Prostate gland (tissue), 2 donors: ENCODE measurements at regions not wholly inside any gene's neighbourhood (a gene's known extent, or its start where the extent isn't known, plus 50 kb on each side); places are given as distances from the start of the nearest gene placed in this dataset.

ENCODE experiments used
- DNase-seq: peaks from one replicate; pipeline ENCODE4 v3.0.0-alpha.2; 2019; ENCODE audit warnings: low spot score
- H3K27ac ChIP-seq, 2 donors: fragments of 200-600 bp; sonication (generic); 2 replicates each; pipeline ENCODE4 v1.5.1; 2017 to 2019
- H3K27me3 ChIP-seq: fragments of 200-600 bp; sonication (generic); replicated peaks from 2 replicates; pipeline ENCODE4 v1.5.1; 2019; ENCODE audit not compliant: insufficient read depth
- H3K36me3 ChIP-seq, 2 donors: fragments of 200-600 bp; sonication (generic); 1 replicate in 1 of 2; 2 replicates in 1 of 2; pipeline versions ENCODE4 v1.5.1 to v1.8.1; 2017 to 2019
- H3K4me1 ChIP-seq: fragments of 200-600 bp; sonication (generic); replicated peaks from 2 replicates; pipeline ENCODE4 v1.5.1; 2019
- H3K4me3 ChIP-seq, 2 donors: fragments of 200-600 bp; sonication (generic); 2 replicates each; pipeline ENCODE4 v1.5.1; 2017 to 2019
- H3K9me3 ChIP-seq: fragments of 200-600 bp; sonication (generic); 2 replicates; pipeline ENCODE4 v1.5.1; 2017
- CTCF ChIP-seq, 4 experiments: fragments of 200-600 bp in 2 of 4; fragments of 450-650 bp in 2 of 4; sonication (generic) in 2 of 4; IDR thresholded peaks; 1 replicate in 3 of 4; 2 replicates in 1 of 4; pipeline ENCODE4 v1.5.1; 2016 to 2019; ENCODE audit warnings: antibody characterized with exemption in 4 of 4, mild to moderate bottlenecking in 2 of 4, moderate library complexity in 2 of 4
- POLR2A ChIP-seq: fragments of 450-650 bp; IDR thresholded peaks from one replicate; pipeline ENCODE4 v1.6.1; 2016; ENCODE audit warnings: antibody characterized with exemption, mild to moderate bottlenecking
- POLR2AphosphoS5 ChIP-seq: sonication (generic); formaldehyde crosslinking; IDR thresholded peaks from one replicate; pipeline ENCODE4 v1.6.1; 2017; ENCODE audit warnings: antibody characterized with exemption
- WGBS: methylation state at CpG from one replicate; pipeline ENCODE4 v1.1.5; 2018; 5-methylcytosine and 5-hydroxymethylcytosine counted together
- intact Hi-C: fragments of 100-400 bp; cut with DNase I; formaldehyde crosslinking; loops from one replicate; pipeline ENCODE4 v1.14.2; 2022

GRCh38 chr5:82551840-82552385 lies 273.8 kb upstream of the RPS23 start:
- H3K4me1 ChIP-seq, result no peaks in the 10 kb centered on the region
- H3K27ac ChIP-seq, result no peak overlapping the region
- no peaks in the 10 kb centered on the region for H3K9me3 ChIP-seq
- DNase-seq, result no peak
- H3K4me3 ChIP-seq, result no peak overlapping the region
- no peaks in the 10 kb centered on the region for H3K36me3 ChIP-seq
- intact Hi-C loops, result no loop called here
- no peaks in the 10 kb centered on the region for H3K27me3 ChIP-seq
- WGBS, result 23% methylated on average over 4 of the region's 4 CpGs
- TF ChIP-seq POLR2A, result no peak

GRCh38 chr5:82551192-82551591 lies 273.0 kb upstream of the RPS23 start:
- intact Hi-C loops, result no loop called here
- TF ChIP-seq POLR2AphosphoS5, result no peak
- no peak for TF ChIP-seq CTCF (IDR thresholded peaks at IDR 0.05)
- no peak for TF ChIP-seq POLR2A
- no peak for DNase-seq

GRCh38 chr5:82549263-82549662 lies 271.1 kb upstream of the RPS23 start:
- Histone ChIP-seq H3K9me3 (no peaks in the 10 kb centered on the region), H3K27ac (no peak overlapping the region), H3K36me3 (no peaks in the 10 kb centered on the region), H3K4me1 (no peaks in the 10 kb centered on the region), H3K4me3 (no peak overlapping the region), H3K27me3 (no peaks in the 10 kb centered on the region)
- TF ChIP-seq POLR2AphosphoS5 (no peak), POLR2A (no peak), CTCF (IDR thresholded peaks at IDR 0.05) (no peak)
- WGBS, result 12% methylated on average over 2 of the region's 2 CpGs
- intact Hi-C loops, result no loop called here
- no peak for DNase-seq

More at GRCh38 chr5:82551192-82551591, 273.0 kb upstream of the RPS23 start:
- Histone ChIP-seq H3K4me3 (no peak overlapping the region), H3K9me3 (no peaks in the 10 kb centered on the region), H3K27me3 (no peaks in the 10 kb centered on the region), H3K36me3 (no peaks in the 10 kb centered on the region), H3K4me1 (no peaks in the 10 kb centered on the region), H3K27ac (no peak overlapping the region)

GRCh38 chr5:82544004-82544403 lies 265.9 kb upstream of the RPS23 start:
- Histone ChIP-seq H3K27me3 (no peaks in the 10 kb centered on the region), H3K36me3 (no peaks in the 10 kb centered on the region), H3K4me3 (no peak overlapping the region), H3K27ac (no peak overlapping the region), H3K4me1 (no peaks in the 10 kb centered on the region), H3K9me3 (no peaks in the 10 kb centered on the region)
- no peak for TF ChIP-seq POLR2A
- TF ChIP-seq POLR2AphosphoS5, result no peak
- TF ChIP-seq CTCF (IDR thresholded peaks at IDR 0.05), result no peak
- DNase-seq, result no peak
- intact Hi-C loops, result no loop called here
- WGBS, result 76% methylated on average over 1 of the region's 1 CpG

GRCh38 chr5:82540301-82540700 lies 262.1 kb upstream of the RPS23 start:
- no peak overlapping the region for H3K27ac ChIP-seq
- no peak overlapping the region for H3K4me3 ChIP-seq
- WGBS, result 95% methylated on average over 3 of the region's 3 CpGs
- no peaks in the 10 kb centered on the region for H3K36me3 ChIP-seq
- H3K27me3 ChIP-seq, result no peaks in the 10 kb centered on the region
- peaks cover 2% of the 10 kb centered on the region for H3K4me1 ChIP-seq
- no peak for DNase-seq
- intact Hi-C loops, result no loop called here
- no peak for TF ChIP-seq POLR2A
- TF ChIP-seq CTCF (IDR thresholded peaks at IDR 0.05), result no peak
- no peak for TF ChIP-seq POLR2AphosphoS5
- H3K9me3 ChIP-seq, result no peaks in the 10 kb centered on the region
